Stomach (tissue), 4 donors: ENCODE measurements at regions not wholly inside any gene's neighbourhood (a gene's known extent, or its start where the extent isn't known, plus 50 kb on each side); places are given as distances from the start of the nearest gene placed in this dataset.

Experiments
- CTCF ChIP-seq, 7 experiments: fragments of 450-650 bp in 4 of 7; fragments of 200-600 bp in 3 of 7; sonication (generic) in 3 of 7; IDR thresholded peaks; one replicate each; pipeline ENCODE4 v1.5.1; 2016 to 2019; ENCODE audit warnings: antibody characterized with exemption in 7 of 7, control low read depth in 2 of 7, mild to moderate bottlenecking in 1 of 7
- POLR2AphosphoS5 ChIP-seq, 3 donors: sonication (generic); formaldehyde crosslinking; IDR thresholded peaks; one replicate each; pipeline ENCODE4 v1.6.1; 2016; ENCODE audit warnings: antibody characterized with exemption in 3 of 3

- no peak for TF ChIP-seq CTCF (IDR thresholded peaks at IDR 0.05)
- no peak for TF ChIP-seq POLR2AphosphoS5 (IDR thresholded peaks at IDR 0.05)
Measured at GRCh38 chrX:3950373-3950772, 236.9 kb upstream of the PRKX start.
